Uterus (tissue), 3 donors: ENCODE measurements at regions not wholly inside any gene's neighbourhood (a gene's known extent, or its start where the extent isn't known, plus 50 kb on each side); places are given as distances from the start of the nearest gene placed in this dataset.
"Not testable (repeated sequence)": the region's sequence is repeated elsewhere in the genome, so short reads cannot be mapped to it uniquely, and the experiment has no call there.

Source experiments
- DNase-seq, 2 donors: peaks; one replicate each; pipeline ENCODE4 v3.0.0-alpha.2; 2019 to 2020
- H3K27ac ChIP-seq, 2 donors: fragments of 200-600 bp; sonication (generic); 1 replicate in 1 of 2; 2 replicates in 1 of 2; pipeline ENCODE4 v1.5.1; 2016 to 2018
- H3K27me3 ChIP-seq, 2 donors: fragments of 200-600 bp; sonication (generic); one replicate each; pipeline ENCODE4 v1.5.1; 2018 to 2019; ENCODE audit warnings: control low read depth in 1 of 2
- H3K36me3 ChIP-seq, 2 donors: fragments of 200-600 bp; sonication (generic); one replicate each; pipeline ENCODE4 v1.5.1; 2019; ENCODE audit warnings: control low read depth in 1 of 2
- H3K4me1 ChIP-seq, 2 donors: fragments of 200-600 bp; sonication (generic); one replicate each; pipeline ENCODE4 v1.5.1; 2018 to 2019; ENCODE audit warnings: control low read depth in 1 of 2
- H3K4me3 ChIP-seq, 2 donors: fragments of 200-600 bp; sonication (generic); 1 replicate in 1 of 2; 2 replicates in 1 of 2; pipeline ENCODE4 v1.5.1; 2018 to 2019; ENCODE audit warnings: mild to moderate bottlenecking in 1 of 2
- H3K9me3 ChIP-seq, 2 donors: fragments of 200-600 bp; sonication (generic); one replicate each; pipeline ENCODE4 v1.5.1; 2019; ENCODE audit warnings: control low read depth in 1 of 2
- POLR2A ChIP-seq, 2 donors: fragments of 450-650 bp; IDR thresholded peaks; one replicate each; pipeline ENCODE4 v1.6.1; 2016; ENCODE audit warnings: antibody characterized with exemption in 2 of 2, mild to moderate bottlenecking in 1 of 2, moderate library complexity in 1 of 2
- intact Hi-C: fragments of 100-400 bp; cut with DNase I; formaldehyde crosslinking; loops from one replicate; pipeline ENCODE4 v1.15.1; 2023; ENCODE audit warnings: low total_unique reads
- TF ChIP-seq, protein P1 (sequence below), 4 experiments: fragments of 200-600 bp in 2 of 4; fragments of 450-650 bp in 2 of 4; sonication (generic) in 2 of 4; IDR thresholded peaks; one replicate each; pipeline ENCODE4 v1.5.1; 2016 to 2019; ENCODE audit warnings: antibody characterized with exemption in 4 of 4, mild to moderate bottlenecking in 2 of 4, moderate library complexity in 1 of 4
- donor health status: DM: yes; HTN: yes; CAD: no.

DNA sequence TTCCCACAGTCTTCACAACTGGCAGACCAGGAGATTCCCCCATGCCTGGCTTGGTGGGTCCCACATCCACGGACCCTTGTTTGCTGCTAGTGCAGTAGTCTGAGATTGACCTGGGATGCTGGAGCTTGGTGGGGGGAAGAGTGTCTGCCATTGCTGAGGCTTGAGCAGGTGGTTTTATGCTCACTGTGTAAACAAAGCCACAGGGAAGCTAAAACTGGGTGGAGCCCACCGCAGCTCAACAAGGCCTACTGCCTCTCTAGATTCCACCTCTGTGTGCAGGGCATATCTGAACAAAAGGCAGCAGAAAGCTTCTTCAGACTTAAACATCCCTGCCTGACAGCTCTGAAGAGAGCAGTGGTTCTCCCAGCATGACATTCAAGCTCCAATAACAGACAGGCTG is 177.3 kb upstream of the ETV3 start:
- TF ChIP-seq, protein P1, sequence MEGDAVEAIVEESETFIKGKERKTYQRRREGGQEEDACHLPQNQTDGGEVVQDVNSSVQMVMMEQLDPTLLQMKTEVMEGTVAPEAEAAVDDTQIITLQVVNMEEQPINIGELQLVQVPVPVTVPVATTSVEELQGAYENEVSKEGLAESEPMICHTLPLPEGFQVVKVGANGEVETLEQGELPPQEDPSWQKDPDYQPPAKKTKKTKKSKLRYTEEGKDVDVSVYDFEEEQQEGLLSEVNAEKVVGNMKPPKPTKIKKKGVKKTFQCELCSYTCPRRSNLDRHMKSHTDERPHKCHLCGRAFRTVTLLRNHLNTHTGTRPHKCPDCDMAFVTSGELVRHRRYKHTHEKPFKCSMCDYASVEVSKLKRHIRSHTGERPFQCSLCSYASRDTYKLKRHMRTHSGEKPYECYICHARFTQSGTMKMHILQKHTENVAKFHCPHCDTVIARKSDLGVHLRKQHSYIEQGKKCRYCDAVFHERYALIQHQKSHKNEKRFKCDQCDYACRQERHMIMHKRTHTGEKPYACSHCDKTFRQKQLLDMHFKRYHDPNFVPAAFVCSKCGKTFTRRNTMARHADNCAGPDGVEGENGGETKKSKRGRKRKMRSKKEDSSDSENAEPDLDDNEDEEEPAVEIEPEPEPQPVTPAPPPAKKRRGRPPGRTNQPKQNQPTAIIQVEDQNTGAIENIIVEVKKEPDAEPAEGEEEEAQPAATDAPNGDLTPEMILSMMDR (IDR thresholded peaks at IDR 0.05) = no peak
- no peak for TF ChIP-seq POLR2A (IDR thresholded peaks at IDR 0.05)
- no peak overlapping the region for H3K4me3 ChIP-seq
- intact Hi-C loops = no loop called here
- DNase-seq = no peak
- no peaks in the 10 kb centered on the region for H3K36me3 ChIP-seq
- H3K27me3 ChIP-seq = no peaks in the 10 kb centered on the region
- H3K27ac ChIP-seq = no peak overlapping the region
- H3K4me1 ChIP-seq = peaks cover 0 to 14% of the 10 kb centered on the region in 2 donors
- H3K9me3 ChIP-seq = peaks cover 0 to 5% of the 10 kb centered on the region in 2 donors

DNA sequence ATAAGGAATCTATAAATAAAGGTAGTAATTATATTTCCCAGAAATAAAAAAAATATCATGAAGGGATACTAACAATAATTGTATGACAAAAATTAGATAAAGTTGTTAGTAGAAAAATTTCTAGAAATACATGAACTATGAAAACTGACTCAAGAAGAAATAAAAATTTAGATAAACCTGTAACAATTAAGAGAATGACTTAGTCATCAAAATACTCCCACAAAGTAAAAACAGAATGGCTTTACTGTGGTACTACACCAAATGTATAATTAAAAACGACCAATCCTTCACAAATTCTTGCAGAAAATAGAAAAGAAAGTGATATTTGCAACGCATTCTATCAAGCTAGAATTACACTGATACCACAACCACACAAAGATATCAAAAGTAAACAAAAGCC is 176.2 kb upstream of the ETV3 start:
- no peak for DNase-seq
- Histone ChIP-seq H3K4me3 (no peak overlapping the region), H3K4me1 (peaks cover 0 to 14% of the 10 kb centered on the region in 2 donors), H3K27me3 (no peaks in the 10 kb centered on the region), H3K27ac (no peak overlapping the region), H3K9me3 (peaks cover 0 to 5% of the 10 kb centered on the region in 2 donors), H3K36me3 (no peaks in the 10 kb centered on the region)
- intact Hi-C loops = no loop called here
- TF ChIP-seq, protein P1 (IDR thresholded peaks at IDR 0.05) = no peak
- TF ChIP-seq POLR2A (IDR thresholded peaks at IDR 0.05) = no peak

DNA sequence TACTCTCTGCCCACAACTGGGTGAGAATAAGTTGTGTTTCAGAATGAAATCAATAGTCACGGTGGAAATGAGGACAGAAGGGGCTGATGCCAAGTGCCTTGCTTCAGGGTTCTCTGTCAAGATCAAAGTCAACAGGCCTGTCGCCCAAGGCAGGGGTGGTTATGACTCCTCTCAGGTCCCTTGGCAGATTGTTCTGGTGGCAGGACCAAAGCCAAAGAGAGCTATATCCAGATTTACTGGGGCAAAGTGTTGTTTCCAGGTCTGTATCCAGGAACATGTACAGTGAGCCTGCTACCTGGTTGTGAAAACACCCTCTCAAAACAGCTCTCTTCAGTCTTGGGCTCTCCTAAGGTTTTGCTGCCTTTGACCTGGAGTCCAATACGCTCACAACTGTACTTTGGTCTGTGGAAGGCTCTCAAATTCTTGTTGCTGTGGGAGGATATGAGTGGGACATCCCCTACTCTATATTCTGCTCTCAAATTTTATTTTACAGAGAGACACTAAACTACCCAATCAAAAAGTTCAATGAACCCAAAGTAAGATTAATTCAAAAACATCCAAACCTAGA is 175.1 kb upstream of the ETV3 start:
- TF ChIP-seq POLR2A (IDR thresholded peaks at IDR 0.05) = no peak
- TF ChIP-seq, protein P1 (IDR thresholded peaks at IDR 0.05) = no peak
- no peaks in the 10 kb centered on the region for H3K27me3 ChIP-seq
- no peaks in the 10 kb centered on the region for H3K36me3 ChIP-seq
- peaks cover 0 to under 1% of the 10 kb centered on the region in 2 donors for H3K9me3 ChIP-seq
- no peak overlapping the region for H3K4me3 ChIP-seq
- intact Hi-C loops = no loop called here
- no peak overlapping the region for H3K27ac ChIP-seq
- H3K4me1 ChIP-seq = peaks cover 0 to 14% of the 10 kb centered on the region in 2 donors
- no peak for DNase-seq

DNA sequence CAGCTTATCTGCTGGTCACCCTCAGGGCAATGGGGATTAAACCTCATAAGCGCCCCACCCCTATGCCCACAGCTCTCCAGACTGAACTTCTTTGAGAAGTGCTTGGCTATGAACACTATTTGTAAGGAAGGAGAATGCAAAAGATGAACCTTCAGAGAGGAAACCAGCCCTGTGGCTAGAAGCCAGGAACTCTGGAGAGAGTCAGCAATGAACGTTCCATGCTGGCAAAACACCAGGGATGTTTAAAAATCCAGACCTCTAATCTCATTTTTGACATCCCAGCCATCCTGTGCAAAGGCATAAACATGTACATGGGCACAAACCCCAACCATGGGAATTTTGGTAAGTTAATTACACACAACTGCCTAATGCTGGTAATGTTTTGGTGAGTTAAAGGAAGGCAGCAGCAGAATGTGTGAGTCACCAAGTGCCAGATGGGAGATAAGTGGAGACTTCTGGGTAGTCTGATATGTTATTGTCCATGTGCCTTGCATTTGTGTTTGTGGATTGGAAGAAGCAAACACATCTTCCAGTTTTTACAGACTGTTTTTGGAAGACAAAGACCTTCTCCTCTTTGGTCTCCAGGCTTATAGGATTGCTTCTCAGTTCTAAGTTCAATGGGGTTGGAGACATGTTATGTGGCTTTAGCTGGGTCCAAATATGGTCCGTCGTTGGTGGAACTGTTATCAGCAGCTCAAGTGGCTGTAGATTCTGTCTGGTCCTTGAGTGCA is 174.1 kb upstream of the ETV3 start:
- Histone ChIP-seq H3K36me3 (no peaks in the 10 kb centered on the region), H3K27ac (no peak overlapping the region), H3K27me3 (no peaks in the 10 kb centered on the region), H3K4me3 (no peak overlapping the region), H3K4me1 (peaks cover 0 to 14% of the 10 kb centered on the region in 2 donors), H3K9me3 (no peaks in the 10 kb centered on the region)
- peak in 1 of 2 donors; percentile 30 for DNase-seq
- intact Hi-C loops = no loop called here
- no peak for TF ChIP-seq POLR2A (IDR thresholded peaks at IDR 0.05)
- TF ChIP-seq, protein P1 (IDR thresholded peaks at IDR 0.05) = no peak

DNA sequence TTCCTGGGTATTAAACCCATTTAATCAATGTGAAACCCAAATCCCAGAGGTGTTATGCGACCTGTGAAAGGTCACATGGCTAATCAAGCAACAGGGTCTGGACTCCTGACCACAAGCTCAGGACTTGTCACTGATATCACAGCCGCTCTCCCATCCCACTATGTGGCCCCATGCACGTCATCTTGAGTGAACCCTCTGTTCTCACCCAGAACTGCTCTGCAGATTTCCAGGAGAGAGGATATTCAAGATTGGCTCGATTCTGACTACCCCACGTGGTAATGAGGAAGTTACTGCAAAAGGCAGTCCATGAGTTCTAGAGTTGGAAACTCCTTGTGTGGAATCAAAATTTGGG is 173.5 kb upstream of the ETV3 start:
- H3K9me3 ChIP-seq = no peaks in the 10 kb centered on the region
- H3K27me3 ChIP-seq = no peaks in the 10 kb centered on the region
- H3K27ac ChIP-seq = peak overlapping the region in 1 of 2 donors; percentile 19
- H3K4me3 ChIP-seq = no peak overlapping the region
- no peak for DNase-seq
- intact Hi-C loops = no loop called here
- peaks cover 0 to 14% of the 10 kb centered on the region in 2 donors for H3K4me1 ChIP-seq
- TF ChIP-seq, protein P1 (IDR thresholded peaks at IDR 0.05) = no peak
- no peak for TF ChIP-seq POLR2A (IDR thresholded peaks at IDR 0.05)
- no peaks in the 10 kb centered on the region for H3K36me3 ChIP-seq

DNA sequence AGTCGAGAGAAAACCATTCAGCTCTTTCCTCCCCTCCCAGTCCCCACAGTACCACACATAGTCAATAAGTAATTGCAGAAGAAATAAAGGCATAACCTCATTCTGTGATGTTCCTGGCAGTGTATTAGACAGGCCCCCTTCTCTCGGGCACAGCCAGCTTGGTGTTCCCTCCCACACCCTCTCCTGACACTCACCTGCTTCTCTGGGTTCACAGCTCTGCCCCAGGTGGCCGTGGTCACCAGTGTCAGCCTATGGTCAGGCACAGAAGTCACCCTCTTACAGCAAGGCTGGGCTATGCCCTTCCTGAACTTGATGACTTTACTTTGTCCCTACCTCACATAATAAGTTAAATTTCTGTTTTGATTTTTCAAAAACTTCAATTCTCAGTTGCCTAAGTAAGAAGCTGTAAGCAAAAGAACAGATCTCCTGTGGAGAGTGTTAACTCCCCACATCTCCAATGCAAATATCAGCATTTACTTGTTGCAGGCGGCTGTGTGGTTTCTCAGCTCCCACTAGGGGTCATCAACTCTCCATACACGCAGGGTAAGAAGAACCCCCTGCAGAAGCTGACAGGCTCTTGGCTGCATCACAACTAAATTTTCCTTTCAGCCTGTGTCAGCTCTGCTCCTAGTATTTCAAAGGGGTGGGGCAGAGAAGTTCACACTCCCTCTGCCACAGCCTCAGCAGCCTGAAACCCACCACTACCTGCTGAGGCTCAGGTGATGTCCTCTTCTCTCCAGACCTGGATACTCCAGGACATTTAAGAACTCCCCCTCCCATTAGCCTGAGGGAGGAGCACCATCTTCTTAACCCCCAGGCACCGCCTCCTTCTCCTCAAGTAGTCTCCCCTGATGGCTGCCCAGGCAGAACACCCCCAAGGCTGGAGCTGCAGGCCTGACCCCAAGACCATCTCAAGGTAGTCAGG is 172.9 kb upstream of the ETV3 start:
- intact Hi-C loops, H3K27me3 ChIP-seq, H3K9me3 ChIP-seq, H3K36me3 ChIP-seq, H3K4me3 ChIP-seq: not testable (repeated sequence)
- DNase-seq = peak in 1 of 2 donors; percentile 28
- peaks cover 0 to 14% of the 10 kb centered on the region in 2 donors for H3K4me1 ChIP-seq
- peak overlapping the region; percentile 3 to 27 for H3K27ac ChIP-seq
